ENCODE measurements at regions not wholly inside any gene's neighbourhood (a gene's known extent, or its start where the extent isn't known, plus 50 kb on each side); places are given as distances from the start of the nearest gene placed in this dataset.

DNA sequence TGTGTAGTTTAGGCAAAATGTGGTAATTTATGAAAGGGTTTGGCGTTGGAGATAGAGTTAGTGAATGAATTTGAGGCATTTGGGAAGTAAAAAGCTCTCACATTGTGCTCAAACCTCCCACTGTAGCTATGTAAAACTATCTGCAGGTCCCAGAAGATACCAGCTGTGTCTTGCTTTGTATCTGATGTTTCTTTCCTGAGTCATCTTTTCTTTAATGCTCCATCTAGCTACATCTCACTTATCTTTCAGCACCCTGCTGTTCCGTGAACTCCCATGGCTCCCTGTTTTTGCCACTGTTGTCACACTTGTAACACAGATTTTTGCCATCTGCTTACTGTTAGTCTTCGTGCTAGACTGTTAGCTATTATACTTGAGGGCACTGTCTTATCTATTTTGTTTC is 253.1 kb downstream of the NPR3 start:
- Histone ChIP-seq H3K9me3 (no peaks in the 10 kb centered on the region), H3K27ac (replicated peaks in 1 of 4) (no peak overlapping the region), H3K4me3 (no peak overlapping the region), H3K4me1 (no peaks in the 10 kb centered on the region), H3K36me3 (no peaks in the 10 kb centered on the region), H3K27me3 (no peaks in the 10 kb centered on the region)
- no peak for DNase-seq (ENCODE audit: extremely low spot score)
- TF ChIP-seq POLR2A (IDR thresholded peaks at IDR 0.05; ENCODE audit: low read depth) (no peak), POLR2AphosphoS5 (IDR thresholded peaks at IDR 0.05) (no peak), EP300 (IDR thresholded peaks at IDR 0.05) (no peak)
- TF ChIP-seq, protein P1, sequence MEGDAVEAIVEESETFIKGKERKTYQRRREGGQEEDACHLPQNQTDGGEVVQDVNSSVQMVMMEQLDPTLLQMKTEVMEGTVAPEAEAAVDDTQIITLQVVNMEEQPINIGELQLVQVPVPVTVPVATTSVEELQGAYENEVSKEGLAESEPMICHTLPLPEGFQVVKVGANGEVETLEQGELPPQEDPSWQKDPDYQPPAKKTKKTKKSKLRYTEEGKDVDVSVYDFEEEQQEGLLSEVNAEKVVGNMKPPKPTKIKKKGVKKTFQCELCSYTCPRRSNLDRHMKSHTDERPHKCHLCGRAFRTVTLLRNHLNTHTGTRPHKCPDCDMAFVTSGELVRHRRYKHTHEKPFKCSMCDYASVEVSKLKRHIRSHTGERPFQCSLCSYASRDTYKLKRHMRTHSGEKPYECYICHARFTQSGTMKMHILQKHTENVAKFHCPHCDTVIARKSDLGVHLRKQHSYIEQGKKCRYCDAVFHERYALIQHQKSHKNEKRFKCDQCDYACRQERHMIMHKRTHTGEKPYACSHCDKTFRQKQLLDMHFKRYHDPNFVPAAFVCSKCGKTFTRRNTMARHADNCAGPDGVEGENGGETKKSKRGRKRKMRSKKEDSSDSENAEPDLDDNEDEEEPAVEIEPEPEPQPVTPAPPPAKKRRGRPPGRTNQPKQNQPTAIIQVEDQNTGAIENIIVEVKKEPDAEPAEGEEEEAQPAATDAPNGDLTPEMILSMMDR (IDR thresholded peaks at IDR 0.05): no peak
- intact Hi-C loops (cut with DNase I): no loop called here
- 57% methylated on average over 3 of the region's 3 CpGs for WGBS

- Histone ChIP-seq H3K4me1 (no peaks in the 10 kb centered on the region), H3K9me3 (no peaks in the 10 kb centered on the region), H3K27ac (replicated peaks in 1 of 4) (no peak overlapping the region), H3K4me3 (no peak overlapping the region), H3K27me3 (no peaks in the 10 kb centered on the region), H3K36me3 (no peaks in the 10 kb centered on the region)
- intact Hi-C loops (cut with DNase I): no loop called here
- TF ChIP-seq, protein P1 (IDR thresholded peaks at IDR 0.05): no peak
- no peak for TF ChIP-seq EP300 (IDR thresholded peaks at IDR 0.05)
- TF ChIP-seq POLR2A (IDR thresholded peaks at IDR 0.05; ENCODE audit: low read depth): no peak
- no peak for TF ChIP-seq POLR2AphosphoS5 (IDR thresholded peaks at IDR 0.05)
- no peak for DNase-seq (ENCODE audit: extremely low spot score)
Observed at GRCh38 chr5:32973646-32974045, 262.5 kb downstream of the NPR3 start.

DNA sequence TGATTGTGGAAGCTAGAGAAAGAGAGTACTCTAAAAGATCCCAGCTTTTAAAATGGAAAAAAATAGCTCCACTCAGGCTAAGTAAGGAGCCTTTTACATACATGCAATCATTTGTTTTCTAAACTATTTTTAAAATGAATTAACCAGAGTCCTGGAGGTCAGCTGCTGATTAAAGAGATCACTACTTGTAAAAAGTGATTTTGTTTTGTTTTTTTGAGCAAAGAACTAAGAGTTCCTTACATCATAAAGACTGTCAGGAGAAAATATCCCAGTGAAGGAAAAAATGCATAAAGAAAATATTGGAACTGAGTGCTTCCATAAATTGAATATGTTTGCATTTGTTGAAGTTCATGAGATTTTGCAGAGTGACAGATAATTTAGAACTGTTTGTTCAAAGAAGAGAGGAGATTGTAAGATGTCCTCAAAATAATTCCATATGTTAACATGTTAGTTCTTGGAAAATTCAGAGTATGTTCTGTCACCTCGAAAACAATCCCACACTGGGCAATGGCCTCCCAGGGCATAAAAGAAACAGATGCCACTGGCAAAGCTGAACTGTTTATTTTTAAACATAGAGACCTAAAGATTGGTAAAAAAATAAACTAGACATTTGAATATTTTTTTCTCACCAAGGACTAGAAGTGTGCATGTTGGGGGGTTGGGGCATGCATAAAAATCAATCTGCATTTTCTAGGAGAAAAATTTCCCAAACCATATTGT is 264.7 kb downstream of the NPR3 start:
- H3K4me3 ChIP-seq: no peak overlapping the region
- intact Hi-C loops (cut with DNase I): no loop called here
- no peaks in the 10 kb centered on the region for H3K27me3 ChIP-seq
- TF ChIP-seq, protein P1 (IDR thresholded peaks at IDR 0.05): no peak
- TF ChIP-seq POLR2AphosphoS5 (IDR thresholded peaks at IDR 0.05): no peak
- no peak for TF ChIP-seq EP300 (IDR thresholded peaks at IDR 0.05)
- TF ChIP-seq POLR2A (IDR thresholded peaks at IDR 0.05; ENCODE audit: low read depth): no peak
- H3K27ac ChIP-seq (replicated peaks in 1 of 4): no peak overlapping the region
- H3K9me3 ChIP-seq: no peaks in the 10 kb centered on the region
- 57% methylated on average over 1 of the region's 1 CpG for WGBS
- no peaks in the 10 kb centered on the region for H3K4me1 ChIP-seq
- no peaks in the 10 kb centered on the region for H3K36me3 ChIP-seq
- DNase-seq (ENCODE audit: extremely low spot score): no peak

DNA sequence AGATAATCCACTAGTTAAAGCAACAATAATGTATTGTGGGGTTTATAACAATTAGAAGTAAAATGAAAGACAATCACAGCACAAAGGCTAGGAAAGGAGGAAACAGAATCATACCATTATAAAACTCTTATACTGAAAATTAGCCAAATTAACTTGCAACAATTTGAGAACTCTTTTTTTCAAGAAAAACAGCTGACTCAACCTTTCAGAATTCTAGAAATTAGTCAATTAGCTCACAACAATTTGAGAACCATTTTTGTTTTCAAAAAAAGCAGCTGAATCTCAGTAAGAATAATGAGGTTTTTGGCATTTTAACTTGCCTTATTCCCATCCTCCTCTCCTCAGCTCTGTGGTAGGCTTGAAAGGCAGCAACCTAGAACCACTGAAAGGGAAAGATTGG is 269.9 kb downstream of the NPR3 start:
- H3K9me3 ChIP-seq: peaks cover 0 to 7% (median 0%) of the 10 kb centered on the region in 4 donors
- no peaks in the 10 kb centered on the region for H3K4me1 ChIP-seq
- no peak overlapping the region for H3K27ac ChIP-seq (replicated peaks in 1 of 4)
- intact Hi-C loops (cut with DNase I): no loop called here
- H3K4me3 ChIP-seq: no peak overlapping the region
- H3K27me3 ChIP-seq: no peaks in the 10 kb centered on the region
- no peak for TF ChIP-seq EP300 (IDR thresholded peaks at IDR 0.05)
- TF ChIP-seq, protein P1 (IDR thresholded peaks at IDR 0.05): no peak
- TF ChIP-seq POLR2A (IDR thresholded peaks at IDR 0.05; ENCODE audit: low read depth): no peak
- TF ChIP-seq POLR2AphosphoS5 (IDR thresholded peaks at IDR 0.05): no peak
- no peak for DNase-seq (ENCODE audit: extremely low spot score)
- H3K36me3 ChIP-seq: no peaks in the 10 kb centered on the region

Measured in esophagus muscularis mucosa (tissue), 4 donors.